PFSK-1 (cell line): ENCODE measurements at regions not wholly inside any gene's neighbourhood (a gene's known extent, or its start where the extent isn't known, plus 50 kb on each side); places are given as distances from the start of the nearest gene placed in this dataset.

ENCODE experiments used
- FOXP2 ChIP-seq: optimal IDR thresholded peaks from 2 replicates; pipeline ENCODE3; 2011; ENCODE audit warnings: borderline replicate concordance, control low read depth, inconsistent platforms; ENCODE audit not compliant: insufficient read depth; ENCODE audit errors: extremely low read length, extremely low read depth
- POLR2AphosphoS5 ChIP-seq: IDR thresholded peaks from 2 replicates; pipeline ENCODE4 v1.6.1; 2012; ENCODE audit warnings: low read depth, mild to moderate bottlenecking, control low read depth, low read length, moderate library complexity
- SIN3A ChIP-seq: IDR thresholded peaks from 2 replicates; pipeline ENCODE4 v1.6.1; 2012; ENCODE audit warnings: mild to moderate bottlenecking, low read length, moderate library complexity, borderline replicate concordance; ENCODE audit not compliant: insufficient read depth

GRCh38 chr2:149715005-149715592 lies 127.5 kb upstream of the MMADHC start:
- TF ChIP-seq POLR2AphosphoS5 (no peak), SIN3A (no peak), FOXP2 (no peak)
